ENCODE measurements at regions not wholly inside any gene's neighbourhood (a gene's known extent, or its start where the extent isn't known, plus 50 kb on each side); places are given as distances from the start of the nearest gene placed in this dataset.
"Not testable (repeated sequence)": the region's sequence is repeated elsewhere in the genome, so short reads cannot be mapped to it uniquely, and the experiment has no call there.

DNA sequence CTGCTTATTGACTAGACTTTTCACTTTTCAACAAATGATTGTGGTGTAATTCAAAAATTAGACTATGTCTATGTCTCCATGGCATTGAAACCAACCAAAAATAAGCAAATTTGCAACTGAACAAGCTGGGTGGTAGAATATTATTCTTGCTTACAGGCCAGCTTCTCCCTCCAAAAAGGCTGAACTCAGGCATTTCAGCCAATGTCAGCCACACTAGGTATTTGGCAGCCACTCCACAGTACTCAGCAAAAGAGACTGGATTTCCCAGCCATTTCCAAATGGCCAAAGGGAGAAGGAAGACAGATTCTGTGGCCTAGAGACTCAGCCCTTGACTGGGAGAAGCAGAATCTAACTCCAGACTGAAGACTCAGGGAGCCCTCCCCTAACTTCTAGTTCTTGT lies 121.8 kb upstream of the IRX5 start:
- DNase-seq, result no peak

GRCh38 chr16:54806881-54807360 lies 123.7 kb upstream of the IRX5 start:
- no peak for DNase-seq

GRCh38 chr16:54806378-54806777 lies 124.3 kb upstream of the IRX5 start:
- DNase-seq, result no peak

- DNase-seq, result no peak
Observed at GRCh38 chr16:54805648-54806047, 125.0 kb upstream of the IRX5 start.

DNA sequence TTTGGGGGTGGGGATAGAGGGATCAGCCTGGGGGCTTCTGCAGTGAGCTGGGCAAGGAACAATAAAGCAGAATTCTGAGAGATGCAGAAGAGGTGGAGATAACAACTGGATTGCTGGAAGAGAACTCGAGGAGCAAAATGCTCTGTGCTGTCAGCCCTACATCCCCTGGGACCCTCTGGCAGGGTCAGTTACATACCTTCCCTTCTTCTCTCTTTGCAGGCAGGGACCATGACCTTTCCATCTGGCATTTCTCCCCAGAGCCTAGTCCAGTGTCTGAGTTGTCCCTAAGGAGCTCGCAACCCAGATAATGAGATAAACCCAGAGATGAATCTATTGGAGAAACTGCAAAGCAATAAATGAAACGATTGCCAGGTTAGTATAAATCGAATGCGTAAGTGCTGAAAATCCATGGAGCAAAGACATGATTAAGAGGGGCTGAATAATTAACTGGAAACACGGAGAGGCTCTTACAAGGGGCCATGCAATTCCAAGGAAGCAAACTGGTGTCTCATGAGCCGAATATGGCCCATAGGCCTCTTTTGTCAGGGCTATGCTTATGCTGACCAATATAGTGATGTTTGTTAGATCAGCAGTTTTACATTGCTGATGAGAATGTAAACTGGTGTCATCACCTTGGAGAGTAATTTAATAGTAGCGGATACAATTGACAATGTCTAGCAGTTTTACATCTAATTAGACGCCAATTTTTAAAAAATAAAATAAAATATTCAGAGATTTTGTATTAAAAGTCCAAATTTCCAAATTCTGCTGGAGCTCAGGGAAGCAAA lies 129.4 kb upstream of the IRX5 start:
- DNase-seq, result no peak

DNA sequence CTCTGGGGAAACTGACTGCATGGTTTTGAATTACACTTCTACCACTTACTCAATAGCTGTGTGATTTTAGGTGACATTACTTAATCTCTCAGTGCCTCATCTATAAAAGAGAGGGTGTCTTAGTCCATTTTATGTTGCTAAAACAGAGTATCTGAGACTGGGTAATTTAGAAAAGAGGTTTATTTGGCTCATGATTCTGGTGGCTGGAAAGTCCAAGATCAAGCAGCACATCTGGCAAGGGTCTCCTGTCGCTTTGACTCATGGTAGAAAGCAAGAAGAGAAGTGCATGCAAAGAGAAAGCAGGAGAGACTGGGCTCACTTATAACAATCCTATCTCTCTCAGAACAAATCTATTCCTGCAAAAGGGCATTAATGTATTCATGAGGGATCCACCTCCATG lies 132.4 kb upstream of the IRX5 start:
- no peak for DNase-seq

DNA sequence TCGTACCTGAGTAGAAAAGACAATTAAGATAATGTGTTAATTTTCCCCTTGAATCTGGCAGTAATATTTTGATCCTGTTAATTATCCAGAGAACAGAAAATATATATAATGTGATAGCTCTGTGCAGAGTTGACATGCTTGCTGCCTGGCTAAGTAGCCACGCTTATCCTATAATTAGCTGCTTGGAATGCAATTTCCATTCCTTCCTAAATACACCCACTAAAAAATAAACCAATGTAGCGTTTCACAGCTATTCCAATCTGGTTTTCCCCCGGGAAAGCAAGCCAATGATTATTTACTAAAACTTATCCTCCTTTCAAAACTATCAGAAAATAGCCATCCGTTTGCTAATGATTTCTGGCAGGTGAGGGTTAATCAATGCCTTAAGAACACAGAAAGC lies 134.5 kb upstream of the IRX5 start:
- DNase-seq, result no peak

GRCh38 chr16:54792811-54793210 lies 137.9 kb upstream of the IRX5 start:
- DNase-seq, result no peak

- no peak for DNase-seq
Observed at GRCh38 chr16:54787045-54787444, 143.6 kb upstream of the IRX5 start.

DNA sequence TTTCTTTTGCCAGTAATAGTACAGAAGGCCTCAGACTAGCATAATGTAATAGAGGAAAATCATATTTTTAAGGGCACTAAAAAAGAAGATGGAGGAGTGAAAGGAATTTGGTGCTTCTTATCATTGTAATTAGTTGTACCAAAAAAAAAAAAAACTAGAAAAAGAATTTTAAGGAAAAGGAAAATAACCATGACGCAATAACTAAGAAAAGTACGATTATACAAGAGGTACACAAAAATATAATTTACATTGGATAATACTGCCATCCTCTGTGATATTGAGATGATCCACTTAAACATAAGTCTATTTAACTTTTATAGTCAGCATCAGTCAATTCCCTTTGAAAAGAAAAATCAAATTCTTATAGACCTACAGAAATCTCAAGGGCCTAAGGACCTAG lies 146.7 kb upstream of the IRX5 start:
- no peak for DNase-seq

DNA sequence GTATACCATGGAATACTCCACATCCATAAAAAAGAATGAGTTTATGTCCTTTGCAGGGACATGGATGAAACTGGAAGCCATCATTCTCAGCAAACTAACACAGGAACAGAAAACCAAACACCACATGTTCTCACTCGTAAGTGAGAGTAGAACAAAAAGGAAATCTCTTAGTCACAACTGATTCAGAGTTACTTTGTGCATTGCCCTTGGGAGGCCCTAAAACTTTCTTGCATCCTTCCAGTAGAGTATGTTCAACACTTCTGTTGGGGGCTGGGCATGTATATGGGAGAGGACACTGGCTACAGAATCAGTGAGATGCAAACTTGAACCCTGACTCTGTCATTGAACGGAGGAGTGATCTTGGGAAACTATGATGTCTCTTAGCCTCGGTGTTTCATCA lies 147.4 kb upstream of the IRX5 start:
- no peak for DNase-seq

GRCh38 chr16:54780266-54780665 lies 150.4 kb upstream of the IRX5 start:
- no peak for DNase-seq

DNA sequence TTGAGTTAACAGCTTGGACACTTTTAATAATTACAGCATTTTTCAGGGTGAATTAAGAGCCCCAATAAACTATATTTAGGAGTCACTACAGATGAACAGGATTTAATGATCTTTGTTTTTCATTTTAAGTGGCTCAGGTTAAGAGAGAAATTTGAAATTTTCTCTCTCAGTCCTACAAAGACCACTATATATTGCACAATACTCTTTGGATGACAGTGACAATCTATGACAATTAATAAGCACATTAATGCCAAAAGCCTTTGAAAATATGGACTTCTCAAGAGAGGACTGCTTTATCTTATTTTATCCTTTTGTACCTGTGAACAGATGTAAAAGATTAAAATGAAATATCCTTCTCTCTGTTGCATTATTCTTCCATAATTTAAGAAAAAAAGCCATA lies 151.1 kb upstream of the IRX5 start:
- no peak for DNase-seq

- DNase-seq, result no peak
Observed at GRCh38 chr16:54774768-54775167, 155.9 kb upstream of the IRX5 start.

DNA sequence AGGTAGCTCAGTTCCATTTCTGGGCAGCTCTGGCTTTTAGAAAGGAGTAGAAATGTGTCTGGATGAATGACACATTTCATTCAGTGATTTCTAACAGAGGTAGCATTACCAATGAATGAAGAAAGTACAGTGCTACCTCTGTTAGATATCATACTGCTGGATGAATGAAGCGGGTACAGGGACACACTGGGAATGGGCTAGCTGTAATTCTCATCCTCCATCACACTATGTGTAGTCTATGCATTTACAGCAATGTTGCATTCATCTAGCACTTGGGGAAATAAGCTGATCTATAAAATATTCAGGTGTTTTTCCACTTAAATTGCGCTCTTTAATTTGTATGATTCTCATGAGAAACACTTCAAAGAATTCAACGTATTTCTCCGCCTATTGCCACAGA lies 158.3 kb upstream of the IRX5 start:
- no peak for DNase-seq

DNA sequence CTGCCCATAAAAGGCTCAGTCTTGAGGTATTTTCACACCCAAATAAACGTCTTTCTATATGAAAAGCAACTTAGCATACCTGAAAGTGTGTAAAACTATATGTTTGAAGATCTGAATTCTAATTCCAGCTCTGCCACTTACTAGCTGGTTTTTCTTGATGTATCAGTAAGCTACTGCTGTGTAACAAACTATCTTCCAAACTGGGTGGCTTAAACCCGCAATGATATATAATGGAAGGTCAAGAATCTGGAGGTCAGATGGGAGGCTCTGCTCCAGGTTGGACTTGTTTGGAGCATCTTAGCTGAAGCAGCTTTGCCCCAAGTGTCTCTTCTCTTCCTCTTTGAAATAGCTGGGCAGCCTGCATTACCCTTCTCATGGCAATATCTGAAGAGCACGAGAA lies 164.3 kb upstream of the IRX5 start:
- DNase-seq, result no peak

GRCh38 chr16:54750249-54750648 lies 180.4 kb upstream of the IRX5 start:
- no peak for DNase-seq

GRCh38 chr16:54748611-54749190 lies 182.0 kb upstream of the IRX5 start:
- DNase-seq, result no peak

- DNase-seq, result no peak
Observed at GRCh38 chr16:54746596-54746995, 184.1 kb upstream of the IRX5 start.

- no peak for DNase-seq
Observed at GRCh38 chr16:54744998-54745397, 185.7 kb upstream of the IRX5 start.

DNA sequence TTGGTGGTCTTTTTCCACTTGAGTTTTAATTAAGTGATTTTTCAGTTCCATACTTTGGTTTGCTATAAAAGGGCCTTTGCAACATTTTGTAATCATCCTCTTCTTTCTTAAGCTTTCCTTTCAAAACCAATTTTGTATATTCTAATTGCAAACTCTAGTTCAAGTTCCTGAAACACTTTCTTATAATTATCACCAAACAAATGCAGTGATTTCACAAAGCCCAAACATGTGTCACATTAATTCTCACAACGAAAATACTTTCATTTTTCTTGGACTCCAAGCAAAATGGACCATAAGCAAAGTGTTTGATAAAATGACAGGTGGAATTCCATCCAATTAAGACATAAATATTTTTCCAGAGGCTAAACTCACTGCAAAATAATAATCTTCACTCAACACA lies 188.2 kb upstream of the IRX5 start:
- no peak for DNase-seq

DNA sequence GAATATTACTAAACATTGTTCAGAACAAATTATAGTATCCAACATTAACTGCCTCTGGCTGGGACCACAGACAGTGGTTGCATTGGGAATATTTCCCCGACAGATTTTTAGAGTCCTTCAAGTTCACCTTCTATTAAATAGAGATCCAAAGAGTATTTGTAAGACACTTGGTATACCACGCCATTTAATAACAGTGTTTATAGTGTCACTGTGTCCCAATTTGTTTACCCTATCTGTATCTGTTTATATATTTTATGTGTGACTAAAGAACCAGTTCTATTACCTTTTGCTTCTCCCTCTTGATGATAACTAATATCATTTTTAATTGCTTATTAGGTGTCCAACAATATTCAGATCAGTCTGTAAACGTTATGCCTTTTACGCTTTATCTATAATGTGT lies 191.3 kb upstream of the IRX5 start:
- DNase-seq, result no peak

GRCh38 chr16:54734156-54734555 lies 196.5 kb upstream of the IRX5 start:
- no peak for DNase-seq

GRCh38 chr16:54727696-54728095 lies 203.0 kb upstream of the IRX5 start:
- not testable (repeated sequence) for DNase-seq

Data from hematopoietic multipotent progenitor cell treated with erythropoietin and hydrocortisone succinate and interleukin-3 and kit ligand, for 6 days (in vitro differentiated cells).